DND-41 (cell line): ENCODE measurements at regions not wholly inside any gene's neighbourhood (a gene's known extent, or its start where the extent isn't known, plus 50 kb on each side); places are given as distances from the start of the nearest gene placed in this dataset.

Source experiments
- ATAC-seq: fragments of 200-7000 bp; cut with Tn5 transposase; 3 replicates; pipeline ENCODE4 v1.9.1; 2021; ENCODE audit warnings: low read depth; ENCODE audit not compliant: insufficient read depth
- DNase-seq: peaks from one replicate; pipeline ENCODE4 v3.0.0-alpha.2; 2020
- H2AFZ ChIP-seq: 2 replicates; pipeline ENCODE4 v1.6.0; 2012; ENCODE audit warnings: low read depth, low read length
- H3K27ac ChIP-seq: 2 replicates; pipeline ENCODE4 v1.5.1; 2012; ENCODE audit warnings: low read length, inconsistent platforms
- H3K27me3 ChIP-seq: fragments of 200-600 bp; sonication (generic); 2 replicates; pipeline ENCODE4 v1.6.0; 2012; ENCODE audit warnings: low read length, mild to moderate bottlenecking, inconsistent platforms; ENCODE audit not compliant: insufficient read depth, poor library complexity
- H3K36me3 ChIP-seq: 2 replicates; pipeline ENCODE4 v1.5.1; 2012; ENCODE audit warnings: low read length, inconsistent platforms; ENCODE audit not compliant: insufficient read depth
- H3K4me1 ChIP-seq: 2 replicates; pipeline ENCODE4 v1.5.1; 2012; ENCODE audit warnings: mild to moderate bottlenecking, low read length; ENCODE audit not compliant: insufficient read depth
- H3K4me2 ChIP-seq: 2 replicates; pipeline ENCODE4 v1.6.0; 2012; ENCODE audit warnings: mild to moderate bottlenecking, moderate library complexity, low read length, inconsistent platforms; ENCODE audit not compliant: insufficient read depth
- H3K4me3 ChIP-seq, 2 experiments: fragments of 200-600 bp in 1 of 2; shearing (Covaris generic) in 1 of 2; 2 replicates each; pipeline ENCODE4 v1.5.1; 2012 to 2016; ENCODE audit warnings: inconsistent platforms in 2 of 2, low read length in 2 of 2, mild to moderate bottlenecking in 2 of 2, low read depth in 1 of 2, moderate library complexity in 1 of 2
- H3K79me2 ChIP-seq: 2 replicates; pipeline ENCODE4 v1.6.0; 2012; ENCODE audit warnings: low read length, inconsistent platforms; ENCODE audit not compliant: insufficient read depth
- H3K9ac ChIP-seq: 2 replicates; pipeline ENCODE4 v1.6.0; 2012; ENCODE audit warnings: low read depth, mild to moderate bottlenecking, inconsistent platforms, low read length, moderate library complexity
- H3K9me3 ChIP-seq: 2 replicates; pipeline ENCODE4 v1.5.1; 2012; ENCODE audit warnings: low read length, moderate library complexity, mild to moderate bottlenecking, inconsistent platforms; ENCODE audit not compliant: insufficient read depth, severe bottlenecking
- H4K20me1 ChIP-seq: 2 replicates; pipeline ENCODE4 v1.6.0; 2012; ENCODE audit warnings: low read length; ENCODE audit not compliant: insufficient read depth
- CTCF ChIP-seq: IDR thresholded peaks from 2 replicates; pipeline ENCODE4 v1.5.1; 2012; ENCODE audit warnings: borderline replicate concordance, low read length, moderate library complexity, mild to moderate bottlenecking; ENCODE audit not compliant: poor library complexity, severe bottlenecking; ENCODE audit errors: extremely low read depth
- EZH2 ChIP-seq: IDR thresholded peaks from 3 replicates; pipeline ENCODE4 v1.6.1; 2012; ENCODE audit warnings: borderline replicate concordance, low read depth, mild to moderate bottlenecking, moderate library complexity, low read length, inconsistent platforms; ENCODE audit not compliant: severe bottlenecking

DNA sequence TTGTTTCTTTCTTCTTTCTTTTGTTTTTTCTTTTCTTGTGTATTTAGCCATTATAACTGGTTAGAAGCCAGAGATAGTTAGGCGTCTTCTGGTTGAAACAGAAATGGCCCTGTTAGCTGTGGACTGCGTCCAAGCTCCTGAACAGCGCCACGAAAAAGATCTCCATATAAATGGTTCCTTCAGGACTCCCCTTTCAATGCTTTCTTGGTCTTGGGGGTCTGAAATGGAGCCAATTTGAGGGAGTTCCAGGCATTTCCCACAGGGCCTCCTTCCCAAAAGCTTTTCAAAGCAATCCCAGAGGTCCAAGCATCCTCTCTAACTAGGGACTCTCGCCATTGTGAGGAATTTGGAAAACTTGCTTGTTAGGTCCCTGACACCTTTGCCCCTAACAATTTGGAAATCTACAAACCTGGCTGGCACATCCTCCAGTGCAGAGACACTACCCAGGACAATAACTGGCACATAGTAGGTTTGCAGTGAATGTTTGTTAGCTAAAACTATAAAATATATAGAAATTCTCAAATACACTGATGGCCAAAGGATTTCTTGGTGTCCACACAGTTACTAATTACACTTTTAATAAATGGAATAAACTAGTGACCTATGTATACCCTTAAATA lies 80.1 kb downstream of the MYCN start:
- ATAC-seq (no peak), DNase-seq (no peak)
- Histone ChIP-seq H3K4me3 (no peak overlapping the region), H3K9me3 (no peaks in the 10 kb centered on the region), H3K79me2 (no peaks in the 10 kb centered on the region), H3K36me3 (no peaks in the 10 kb centered on the region), H3K4me1 (no peaks in the 10 kb centered on the region), H3K9ac (no peak overlapping the region), H4K20me1 (no peaks in the 10 kb centered on the region), H3K4me2 (no peak overlapping the region), H2AFZ (no peak overlapping the region), H3K27ac (no peak overlapping the region), H3K27me3 (no peaks in the 10 kb centered on the region)
- TF ChIP-seq CTCF: no peak
- no peak for TF ChIP-seq EZH2

DNA sequence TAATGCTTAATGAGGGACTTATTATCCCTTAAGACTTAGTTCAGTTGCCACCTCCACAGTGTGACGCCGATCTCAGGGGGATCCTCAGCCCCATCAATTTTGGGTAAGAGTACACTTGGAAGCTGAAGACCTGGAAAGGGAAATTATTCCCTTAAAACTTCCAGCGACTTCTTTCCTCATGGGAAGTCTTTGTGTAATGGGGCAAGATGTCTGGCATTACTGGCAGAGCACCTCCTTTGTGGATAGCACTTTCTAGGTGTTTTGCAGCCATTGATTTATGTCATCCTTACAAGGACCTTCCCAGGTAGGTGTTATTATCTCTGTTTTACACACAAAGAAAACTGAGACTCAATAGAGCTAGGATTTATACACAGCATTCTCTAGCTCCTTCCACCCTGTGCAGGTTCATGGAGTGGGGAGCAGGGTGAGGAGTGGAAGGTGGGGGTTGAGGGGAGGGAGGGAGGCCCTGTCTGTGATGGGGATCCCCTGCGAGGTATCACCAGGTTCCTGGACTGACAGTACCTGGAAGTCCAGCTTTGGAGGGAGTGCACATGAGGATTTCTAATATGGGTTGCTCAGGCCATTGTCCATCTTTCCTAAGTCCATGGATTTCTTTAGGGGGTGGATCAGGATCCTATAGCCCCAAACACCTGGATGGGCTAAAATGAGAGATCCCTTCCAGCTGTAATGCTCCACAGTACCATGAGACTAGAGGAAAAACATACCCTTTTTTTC lies 79.4 kb downstream of the MYCN start:
- Histone ChIP-seq H3K4me1 (no peaks in the 10 kb centered on the region), H2AFZ (no peak overlapping the region), H4K20me1 (no peaks in the 10 kb centered on the region), H3K4me3 (no peak overlapping the region), H3K9me3 (no peaks in the 10 kb centered on the region), H3K36me3 (no peaks in the 10 kb centered on the region), H3K79me2 (no peaks in the 10 kb centered on the region), H3K4me2 (no peak overlapping the region), H3K9ac (no peak overlapping the region), H3K27me3 (no peaks in the 10 kb centered on the region), H3K27ac (no peak overlapping the region)
- ATAC-seq (no peak), DNase-seq (no peak)
- TF ChIP-seq EZH2: no peak
- no peak for TF ChIP-seq CTCF

DNA sequence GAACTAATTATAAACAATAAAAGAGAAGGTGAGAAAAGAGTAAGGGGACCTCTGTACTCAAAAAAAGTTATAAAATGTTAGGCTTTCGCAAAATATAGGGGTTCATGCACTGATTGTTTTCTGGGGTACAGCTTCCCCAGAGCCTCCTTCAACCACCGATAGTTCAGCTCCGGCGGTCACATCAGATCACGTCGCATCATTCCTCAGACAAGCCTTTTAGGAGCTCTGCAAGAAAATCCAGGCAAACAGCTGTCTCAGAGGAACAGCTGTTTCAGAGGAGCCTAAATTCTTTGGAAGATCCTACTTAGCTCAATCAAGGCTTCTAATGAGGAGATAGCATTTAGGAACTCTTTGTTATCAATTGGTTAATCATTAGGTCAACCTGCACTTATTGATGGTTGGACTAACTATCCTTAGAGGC lies 78.7 kb downstream of the MYCN start:
- H3K79me2 ChIP-seq: no peaks in the 10 kb centered on the region
- no peak for DNase-seq
- ATAC-seq: no peak
- H3K4me2 ChIP-seq: no peak overlapping the region
- no peak overlapping the region for H2AFZ ChIP-seq
- H4K20me1 ChIP-seq: no peaks in the 10 kb centered on the region
- H3K9ac ChIP-seq: no peak overlapping the region
- H3K9me3 ChIP-seq: no peaks in the 10 kb centered on the region
- H3K4me1 ChIP-seq: no peaks in the 10 kb centered on the region
- TF ChIP-seq CTCF (no peak), EZH2 (no peak)
- no peak overlapping the region for H3K27ac ChIP-seq
- H3K36me3 ChIP-seq: no peaks in the 10 kb centered on the region
- no peaks in the 10 kb centered on the region for H3K27me3 ChIP-seq
- no peak overlapping the region for H3K4me3 ChIP-seq
